Panc1 (cell line): ENCODE measurements at regions not wholly inside any gene's neighbourhood (a gene's known extent, or its start where the extent isn't known, plus 50 kb on each side); places are given as distances from the start of the nearest gene placed in this dataset.

ENCODE experiments used
- ATAC-seq: fragments of 200-7000 bp; cut with Tn5 transposase; 2 replicates; pipeline ENCODE4 v1.9.1; 2020; ENCODE audit warnings: mild to moderate bottlenecking, moderate library complexity
- BruUV-seq: library from RNA; stranded (reverse); fragments of 400-500 nt; replicated peaks from 2 replicates; lab custom pipeline; 2021; lab: Mats Ljungman, UMichigan
- CTCF ChIA-PET: fragments of 300-600 bp; sonication (Branson Sonifier 250); formaldehyde crosslinking; loops from one replicate; lab custom pipeline; 2022; ENCODE audit warnings: antibody characterized with exemption; lab: Charles Lee
- POLR2A ChIA-PET: fragments of 300-600 bp; sonication (Branson Sonifier 250); formaldehyde crosslinking; loops from one replicate; lab custom pipeline; 2022; ENCODE audit warnings: antibody characterized with exemption; lab: Charles Lee
- DNase-seq: peaks from one replicate; pipeline ENCODE4 v3.0.0-alpha.2; 2010; ENCODE audit warnings: low read depth, low spot score
- H3K27ac ChIP-seq: 2 replicates; pipeline ENCODE4 v1.5.1; 2011; ENCODE audit warnings: mild to moderate bottlenecking, low read length, inconsistent platforms
- H3K27me3 ChIP-seq: fragments of 200-500 bp; sonication (Bioruptor generic); 2 replicates; pipeline ENCODE4 v1.6.0; 2014; ENCODE audit warnings: low read length, inconsistent platforms; ENCODE audit not compliant: control insufficient read depth, insufficient read depth
- H3K36me3 ChIP-seq: fragments of 200-500 bp; sonication (Bioruptor generic); 2 replicates; pipeline ENCODE4 v1.5.1; 2014; ENCODE audit warnings: inconsistent platforms, mild to moderate bottlenecking, low read length, moderate library complexity; ENCODE audit not compliant: control insufficient read depth, insufficient read depth
- H3K4me1 ChIP-seq: 2 replicates; pipeline ENCODE4 v1.5.1; 2011; ENCODE audit warnings: inconsistent platforms, mild to moderate bottlenecking, low read length, moderate library complexity; ENCODE audit not compliant: control insufficient read depth, insufficient read depth
- H3K4me3 ChIP-seq, 2 experiments: 2 replicates each; pipeline ENCODE4 v1.5.1; 2011 to 2012; ENCODE audit warnings: low read depth in 2 of 2, low read length in 2 of 2, mild to moderate bottlenecking in 2 of 2, inconsistent platforms in 1 of 2, moderate library complexity in 1 of 2
- H3K9me3 ChIP-seq: fragments of 200-500 bp; sonication (Bioruptor generic); 2 replicates; pipeline ENCODE4 v1.5.1; 2014; ENCODE audit warnings: low read depth, mild to moderate bottlenecking, inconsistent platforms, low read length, moderate library complexity; ENCODE audit not compliant: control insufficient read depth, insufficient read depth
- CTCF ChIP-seq: fragments of 450-650 bp; IDR thresholded peaks from 2 replicates; pipeline ENCODE4 v1.5.1; 2017; ENCODE audit warnings: mild to moderate bottlenecking
- POLR2AphosphoS5 ChIP-seq: IDR thresholded peaks from 2 replicates; pipeline ENCODE4 v1.6.1; 2012; ENCODE audit warnings: mild to moderate bottlenecking, low read depth, low read length, moderate library complexity
- REST ChIP-seq, 2 experiments: IDR thresholded peaks; 2 replicates each; pipeline ENCODE4 v1.6.1; 2011 to 2012; ENCODE audit warnings: low read depth in 2 of 2, control low read depth in 1 of 2, low read length in 1 of 2, mild to moderate bottlenecking in 1 of 2, moderate library complexity in 1 of 2; ENCODE audit not compliant: insufficient read depth in 1 of 2
- SIN3A ChIP-seq: IDR thresholded peaks from 2 replicates; pipeline ENCODE4 v1.6.1; 2012; ENCODE audit warnings: low read depth, mild to moderate bottlenecking, low read length, moderate library complexity, borderline replicate concordance; ENCODE audit not compliant: insufficient read depth
- TCF7L2 ChIP-seq: IDR thresholded peaks from 2 replicates; pipeline ENCODE4 v1.6.1; 2011; ENCODE audit warnings: mild to moderate bottlenecking, low read depth, low read length, inconsistent platforms
- in situ Hi-C: cut with HindIII; loops from 2 replicates; pipeline ENCODE4 v1.10.0; 2016; ENCODE audit warnings: low sequenced_read_pairs, low pct_unique_long_range_greater_than_20kb
- intact Hi-C: fragments of 100-400 bp; cut with micrococcal nuclease; formaldehyde crosslinking; loops from one replicate; pipeline ENCODE4 v1.10.0; 2022; ENCODE audit not compliant: unreplicated experiment

GRCh38 chr11:128349650-128350299, 237.6 kb downstream of the ETS1 start:
- ChIA-PET CTCF (no interaction called here), POLR2A (no interaction called here)
- DNase-seq (no peak), ATAC-seq (no peak)
- no peak for TF ChIP-seq POLR2AphosphoS5
- TF ChIP-seq REST (IDR thresholded peaks at IDR 0.05; ENCODE audit: insufficient read depth in 1 of 2, low read depth in 2 of 2, low read length in 1 of 2): no peak
- TF ChIP-seq SIN3A: no peak
- no peak for TF ChIP-seq TCF7L2
- TF ChIP-seq CTCF: no peak
- BruUV-seq: no TSS peak
- no peaks in the 10 kb centered on the region for H3K36me3 ChIP-seq
- intact Hi-C loops (no loop called here), in situ Hi-C loops (no loop called here)
- H3K4me3 ChIP-seq: no peak overlapping the region
- no peaks in the 10 kb centered on the region for H3K9me3 ChIP-seq
- no peaks in the 10 kb centered on the region; the same call in 1 of the 2 replicates for H3K27me3 ChIP-seq
- no peak overlapping the region for H3K27ac ChIP-seq
- no peaks in the 10 kb centered on the region for H3K4me1 ChIP-seq

GRCh38 chr11:128346804-128347203, 240.6 kb downstream of the ETS1 start:
- Histone ChIP-seq H3K36me3 (no peaks in the 10 kb centered on the region), H3K4me3 (no peak overlapping the region), H3K27me3 (no peaks in the 10 kb centered on the region), H3K9me3 (no peaks in the 10 kb centered on the region), H3K27ac (no peak overlapping the region), H3K4me1 (no peaks in the 10 kb centered on the region)
- in situ Hi-C loops: no loop called here
- no peak for ATAC-seq
- ChIA-PET CTCF (no interaction called here), POLR2A (no interaction called here)
- no TSS peak for BruUV-seq
- DNase-seq: no peak
- intact Hi-C loops: no loop called here
- TF ChIP-seq REST (IDR thresholded peaks at IDR 0.05; ENCODE audit: insufficient read depth in 1 of 2, low read depth in 2 of 2, low read length in 1 of 2): no peak
- TF ChIP-seq POLR2AphosphoS5: no peak
